ENCODE measurements at regions not wholly inside any gene's neighbourhood (a gene's known extent, or its start where the extent isn't known, plus 50 kb on each side); places are given as distances from the start of the nearest gene placed in this dataset.

GRCh38 chr10:124265776-124266467 is 152.8 kb downstream of the OAT start:
- Histone ChIP-seq H3K27ac (ENCODE audit: insufficient read depth, low read depth, low read length, poor library complexity, severe bottlenecking) (no peak overlapping the region), H3K4me3 (ENCODE audit: insufficient read depth, low read depth, low read length) (no peak overlapping the region), H3K36me3 (ENCODE audit: control insufficient read depth, insufficient read depth, low read length) (no peaks in the 10 kb centered on the region), H3K9me3 (ENCODE audit: control insufficient read depth, low read length) (no peaks in the 10 kb centered on the region), H3K4me1 (ENCODE audit: control insufficient read depth, insufficient read depth, low read length) (no peaks in the 10 kb centered on the region), H3K27me3 (ENCODE audit: control insufficient read depth, insufficient read depth, low read length, poor library complexity, severe bottlenecking) (no peaks in the 10 kb centered on the region)
- 87 to 90% methylated on average over 12 of the region's 12 CpGs for WGBS, 2 experiments

- Histone ChIP-seq H3K27ac (ENCODE audit: insufficient read depth, low read depth, low read length, poor library complexity, severe bottlenecking) (no peak overlapping the region), H3K4me3 (ENCODE audit: insufficient read depth, low read depth, low read length) (no peak overlapping the region), H3K36me3 (ENCODE audit: control insufficient read depth, insufficient read depth, low read length) (no peaks in the 10 kb centered on the region), H3K9me3 (ENCODE audit: control insufficient read depth, low read length) (no peaks in the 10 kb centered on the region), H3K27me3 (ENCODE audit: control insufficient read depth, insufficient read depth, low read length, poor library complexity, severe bottlenecking) (no peaks in the 10 kb centered on the region), H3K4me1 (ENCODE audit: control insufficient read depth, insufficient read depth, low read length) (no peaks in the 10 kb centered on the region)
- 75 to 93% methylated on average over 1 of the region's 1 CpG for WGBS, 2 experiments
These were observed 153.4 kb downstream of the OAT start for GRCh38 chr10:124265391-124265745.

- Histone ChIP-seq H3K27me3 (ENCODE audit: control insufficient read depth, insufficient read depth, low read length, poor library complexity, severe bottlenecking) (no peaks in the 10 kb centered on the region), H3K4me1 (ENCODE audit: control insufficient read depth, insufficient read depth, low read length) (no peaks in the 10 kb centered on the region), H3K36me3 (ENCODE audit: control insufficient read depth, insufficient read depth, low read length) (no peaks in the 10 kb centered on the region), H3K27ac (ENCODE audit: insufficient read depth, low read depth, low read length, poor library complexity, severe bottlenecking) (no peak overlapping the region), H3K4me3 (ENCODE audit: insufficient read depth, low read depth, low read length) (no peak overlapping the region), H3K9me3 (ENCODE audit: control insufficient read depth, low read length) (no peaks in the 10 kb centered on the region)
- 93 to 94% methylated on average over 17 of the region's 17 CpGs for WGBS, 2 experiments
These were observed 153.9 kb downstream of the OAT start for GRCh38 chr10:124264711-124265390.

- no peaks in the 10 kb centered on the region for H3K4me1 ChIP-seq (ENCODE audit: control insufficient read depth, insufficient read depth, low read length)
- H3K27ac ChIP-seq (ENCODE audit: insufficient read depth, low read depth, low read length, poor library complexity, severe bottlenecking), result no peak overlapping the region
- no peak overlapping the region for H3K4me3 ChIP-seq (ENCODE audit: insufficient read depth, low read depth, low read length)
- WGBS, 2 experiments, result 93% methylated on average over 7 of the region's 7 CpGs
- no peaks in the 10 kb centered on the region for H3K36me3 ChIP-seq (ENCODE audit: control insufficient read depth, insufficient read depth, low read length)
- no peaks in the 10 kb centered on the region for H3K9me3 ChIP-seq (ENCODE audit: control insufficient read depth, low read length)
- H3K27me3 ChIP-seq (ENCODE audit: control insufficient read depth, insufficient read depth, low read length, poor library complexity, severe bottlenecking), result no peaks in the 10 kb centered on the region
These were observed 154.5 kb downstream of the OAT start for GRCh38 chr10:124264271-124264670.

GRCh38 chr10:124263726-124264125 is 155.0 kb downstream of the OAT start:
- no peak overlapping the region for H3K4me3 ChIP-seq (ENCODE audit: insufficient read depth, low read depth, low read length)
- no peaks in the 10 kb centered on the region for H3K27me3 ChIP-seq (ENCODE audit: control insufficient read depth, insufficient read depth, low read length, poor library complexity, severe bottlenecking)
- H3K4me1 ChIP-seq (ENCODE audit: control insufficient read depth, insufficient read depth, low read length), result no peaks in the 10 kb centered on the region
- no peaks in the 10 kb centered on the region for H3K9me3 ChIP-seq (ENCODE audit: control insufficient read depth, low read length)
- H3K36me3 ChIP-seq (ENCODE audit: control insufficient read depth, insufficient read depth, low read length), result no peaks in the 10 kb centered on the region
- H3K27ac ChIP-seq (ENCODE audit: insufficient read depth, low read depth, low read length, poor library complexity, severe bottlenecking), result no peak overlapping the region
- 88 to 95% methylated on average over 5 of the region's 5 CpGs for WGBS, 2 experiments

- H3K36me3 ChIP-seq (ENCODE audit: control insufficient read depth, insufficient read depth, low read length), result no peaks in the 10 kb centered on the region
- no peak overlapping the region for H3K4me3 ChIP-seq (ENCODE audit: insufficient read depth, low read depth, low read length)
- H3K9me3 ChIP-seq (ENCODE audit: control insufficient read depth, low read length), result no peaks in the 10 kb centered on the region
- no peaks in the 10 kb centered on the region for H3K27me3 ChIP-seq (ENCODE audit: control insufficient read depth, insufficient read depth, low read length, poor library complexity, severe bottlenecking)
- no peak overlapping the region for H3K27ac ChIP-seq (ENCODE audit: insufficient read depth, low read depth, low read length, poor library complexity, severe bottlenecking)
- 93 to 95% methylated on average over 7 of the region's 7 CpGs for WGBS, 2 experiments
- H3K4me1 ChIP-seq (ENCODE audit: control insufficient read depth, insufficient read depth, low read length), result no peaks in the 10 kb centered on the region
These were observed 155.8 kb downstream of the OAT start for GRCh38 chr10:124262971-124263370.

GRCh38 chr10:124262234-124262865 is 156.4 kb downstream of the OAT start:
- Histone ChIP-seq H3K27me3 (ENCODE audit: control insufficient read depth, insufficient read depth, low read length, poor library complexity, severe bottlenecking) (no peaks in the 10 kb centered on the region), H3K4me3 (ENCODE audit: insufficient read depth, low read depth, low read length) (no peak overlapping the region), H3K27ac (ENCODE audit: insufficient read depth, low read depth, low read length, poor library complexity, severe bottlenecking) (no peak overlapping the region), H3K4me1 (ENCODE audit: control insufficient read depth, insufficient read depth, low read length) (no peaks in the 10 kb centered on the region), H3K9me3 (ENCODE audit: control insufficient read depth, low read length) (no peaks in the 10 kb centered on the region), H3K36me3 (ENCODE audit: control insufficient read depth, insufficient read depth, low read length) (no peaks in the 10 kb centered on the region)
- 93% methylated on average over 11 of the region's 11 CpGs for WGBS, 2 experiments

GRCh38 chr10:124259139-124259825 is 159.4 kb downstream of the OAT start:
- Histone ChIP-seq H3K4me3 (ENCODE audit: insufficient read depth, low read depth, low read length) (no peak overlapping the region), H3K4me1 (ENCODE audit: control insufficient read depth, insufficient read depth, low read length) (no peaks in the 10 kb centered on the region), H3K27me3 (ENCODE audit: control insufficient read depth, insufficient read depth, low read length, poor library complexity, severe bottlenecking) (no peaks in the 10 kb centered on the region), H3K36me3 (ENCODE audit: control insufficient read depth, insufficient read depth, low read length) (no peaks in the 10 kb centered on the region), H3K9me3 (ENCODE audit: control insufficient read depth, low read length) (no peaks in the 10 kb centered on the region), H3K27ac (ENCODE audit: insufficient read depth, low read depth, low read length, poor library complexity, severe bottlenecking) (no peak overlapping the region)
- 86 to 89% methylated on average over 7 of the region's 7 CpGs for WGBS, 2 experiments

- no peaks in the 10 kb centered on the region for H3K4me1 ChIP-seq (ENCODE audit: control insufficient read depth, insufficient read depth, low read length)
- H3K4me3 ChIP-seq (ENCODE audit: insufficient read depth, low read depth, low read length), result no peak overlapping the region
- no peak overlapping the region for H3K27ac ChIP-seq (ENCODE audit: insufficient read depth, low read depth, low read length, poor library complexity, severe bottlenecking)
- WGBS, 2 experiments, result 90 to 97% methylated on average over 6 of the region's 6 CpGs
- no peaks in the 10 kb centered on the region for H3K27me3 ChIP-seq (ENCODE audit: control insufficient read depth, insufficient read depth, low read length, poor library complexity, severe bottlenecking)
- H3K9me3 ChIP-seq (ENCODE audit: control insufficient read depth, low read length), result no peaks in the 10 kb centered on the region
- H3K36me3 ChIP-seq (ENCODE audit: control insufficient read depth, insufficient read depth, low read length), result no peaks in the 10 kb centered on the region
These were observed 160.9 kb downstream of the OAT start for GRCh38 chr10:124257781-124258180.

GRCh38 chr10:124256151-124256550 is 162.6 kb downstream of the OAT start:
- Histone ChIP-seq H3K27me3 (ENCODE audit: control insufficient read depth, insufficient read depth, low read length, poor library complexity, severe bottlenecking) (no peaks in the 10 kb centered on the region), H3K27ac (ENCODE audit: insufficient read depth, low read depth, low read length, poor library complexity, severe bottlenecking) (no peak overlapping the region), H3K4me3 (ENCODE audit: insufficient read depth, low read depth, low read length) (no peak overlapping the region), H3K4me1 (ENCODE audit: control insufficient read depth, insufficient read depth, low read length) (no peaks in the 10 kb centered on the region), H3K36me3 (ENCODE audit: control insufficient read depth, insufficient read depth, low read length) (no peaks in the 10 kb centered on the region), H3K9me3 (ENCODE audit: control insufficient read depth, low read length) (no peaks in the 10 kb centered on the region)
- 87 to 88% methylated on average over 6 of the region's 6 CpGs for WGBS, 2 experiments
